DOHH2 (cell line): ENCODE measurements at regions not wholly inside any gene's neighbourhood (a gene's known extent, or its start where the extent isn't known, plus 50 kb on each side); places are given as distances from the start of the nearest gene placed in this dataset.

Experiments
- H3F3A ChIP-seq: fragments of 200-600 bp; sonication (generic), shearing (Covaris generic); 2 replicates; pipeline ENCODE4 v1.6.0; 2016; ENCODE audit warnings: antibody characterized with exemption, mild to moderate bottlenecking; ENCODE audit not compliant: control insufficient read depth, insufficient read depth
- H3K27ac ChIP-seq: fragments of 200-600 bp; sonication (generic); 2 replicates; pipeline ENCODE4 v1.5.1; 2014; ENCODE audit warnings: low read depth, mild to moderate bottlenecking, low read length, moderate library complexity
- H3K27me3 ChIP-seq: fragments of 200-600 bp; sonication (generic); 2 replicates; pipeline ENCODE4 v1.6.1; 2014; ENCODE audit warnings: mild to moderate bottlenecking, low read length, mixed read lengths; ENCODE audit not compliant: control insufficient read depth
- H3K36me3 ChIP-seq: fragments of 200-600 bp; sonication (generic); 2 replicates; pipeline ENCODE4 v1.6.1; 2014; ENCODE audit warnings: mild to moderate bottlenecking, low read length, moderate library complexity, mixed read lengths; ENCODE audit not compliant: control insufficient read depth
- H3K4me1 ChIP-seq: fragments of 200-600 bp; sonication (generic); 2 replicates; pipeline ENCODE4 v1.6.1; 2014; ENCODE audit warnings: mild to moderate bottlenecking, low read length, mixed read lengths; ENCODE audit not compliant: control insufficient read depth
- H3K4me2 ChIP-seq: fragments of 200-600 bp; sonication (generic); 2 replicates; pipeline ENCODE4 v1.6.0; 2014; ENCODE audit warnings: mild to moderate bottlenecking, low read length, moderate library complexity
- H3K4me3 ChIP-seq: fragments of 200-600 bp; sonication (generic); 2 replicates; pipeline ENCODE4 v1.5.1; 2014; ENCODE audit warnings: mild to moderate bottlenecking, low read length, mixed read lengths
- H3K79me2 ChIP-seq: fragments of 200-600 bp; sonication (generic); 2 replicates; pipeline ENCODE4 v1.6.1; 2014; ENCODE audit warnings: mild to moderate bottlenecking, low read length, mixed read lengths; ENCODE audit not compliant: control insufficient read depth
- H3K9me2 ChIP-seq: fragments of 200-600 bp; sonication (generic); replicated peaks from 2 replicates; pipeline ENCODE4 v1.6.1; 2014; ENCODE audit warnings: mild to moderate bottlenecking, low read length, mixed read lengths; ENCODE audit not compliant: control insufficient read depth
- H3K9me3 ChIP-seq: fragments of 200-600 bp; sonication (generic); 2 replicates; pipeline ENCODE4 v1.6.1; 2014; ENCODE audit warnings: antibody characterized with exemption, low read length, mixed read lengths; ENCODE audit not compliant: control insufficient read depth, insufficient read depth
- H4K20me1 ChIP-seq: fragments of 200-600 bp; sonication (generic); 2 replicates; pipeline ENCODE4 v1.6.0; 2014; ENCODE audit warnings: low read depth, mild to moderate bottlenecking, antibody characterized with exemption, low read length, moderate library complexity; ENCODE audit not compliant: control insufficient read depth, insufficient read depth
- CTCF ChIP-seq: fragments of 200-600 bp; sonication (generic); IDR thresholded peaks from one replicate; pipeline ENCODE4 v1.5.1; 2014; ENCODE audit warnings: antibody characterized with exemption, mild to moderate bottlenecking, low read depth, low read length; ENCODE audit not compliant: poor library complexity, severe bottlenecking
- EZH2phosphoT487 ChIP-seq: fragments of 200-600 bp; sonication (generic); IDR thresholded peaks from 2 replicates; pipeline ENCODE4 v1.6.1; 2017; ENCODE audit warnings: borderline replicate concordance, mild to moderate bottlenecking, antibody characterized with exemption, low read length, moderate library complexity, mixed read lengths

- Histone ChIP-seq H3K79me2 (no peaks in the 10 kb centered on the region), H3K9me3 (no peaks in the 10 kb centered on the region), H3K36me3 (no peaks in the 10 kb centered on the region), H3F3A (no peaks in the 10 kb centered on the region), H3K4me3 (no peak overlapping the region), H3K9me2 (no peaks in the 10 kb centered on the region), H3K4me1 (no peaks in the 10 kb centered on the region), H3K4me2 (no peak overlapping the region), H3K27ac (no peak overlapping the region), H4K20me1 (no peaks in the 10 kb centered on the region), H3K27me3 (no peaks in the 10 kb centered on the region)
- no peak for TF ChIP-seq EZH2phosphoT487
Observed at GRCh38 chr12:126792411-126792810, 1474.6 kb upstream of the TMEM132C start.

GRCh38 chr12:126797525-126797924, 1469.4 kb upstream of the TMEM132C start:
- H3K4me1 ChIP-seq = no peaks in the 10 kb centered on the region
- no peaks in the 10 kb centered on the region for H4K20me1 ChIP-seq
- H3K79me2 ChIP-seq = no peaks in the 10 kb centered on the region
- no peaks in the 10 kb centered on the region for H3K36me3 ChIP-seq
- H3K9me2 ChIP-seq = no peaks in the 10 kb centered on the region
- TF ChIP-seq CTCF = no peak
- no peak for TF ChIP-seq EZH2phosphoT487
- H3K4me3 ChIP-seq = no peak overlapping the region
- no peak overlapping the region for H3K4me2 ChIP-seq
- H3K27me3 ChIP-seq = no peaks in the 10 kb centered on the region
- no peak overlapping the region for H3K27ac ChIP-seq
- H3K9me3 ChIP-seq = no peaks in the 10 kb centered on the region
- no peaks in the 10 kb centered on the region for H3F3A ChIP-seq

GRCh38 chr12:126798449-126798848, 1468.5 kb upstream of the TMEM132C start:
- Histone ChIP-seq H4K20me1 (no peaks in the 10 kb centered on the region), H3K4me2 (no peak overlapping the region), H3K9me3 (no peaks in the 10 kb centered on the region), H3K79me2 (no peaks in the 10 kb centered on the region), H3K9me2 (no peaks in the 10 kb centered on the region), H3F3A (no peaks in the 10 kb centered on the region), H3K4me3 (no peak overlapping the region), H3K27ac (no peak overlapping the region), H3K4me1 (no peaks in the 10 kb centered on the region), H3K36me3 (no peaks in the 10 kb centered on the region), H3K27me3 (no peaks in the 10 kb centered on the region)
- no peak for TF ChIP-seq CTCF
- TF ChIP-seq EZH2phosphoT487 = no peak

- H3K27ac ChIP-seq = no peak overlapping the region
- TF ChIP-seq EZH2phosphoT487 = no peak
- no peak for TF ChIP-seq CTCF
- no peaks in the 10 kb centered on the region for H3K9me3 ChIP-seq
- H3K4me1 ChIP-seq = no peaks in the 10 kb centered on the region
- H3K9me2 ChIP-seq = no peaks in the 10 kb centered on the region
- no peak overlapping the region for H3K4me2 ChIP-seq
- H3K36me3 ChIP-seq = no peaks in the 10 kb centered on the region
- H3K4me3 ChIP-seq = no peak overlapping the region
- H3F3A ChIP-seq = no peaks in the 10 kb centered on the region
- H3K79me2 ChIP-seq = no peaks in the 10 kb centered on the region
- no peaks in the 10 kb centered on the region for H3K27me3 ChIP-seq
- H4K20me1 ChIP-seq = no peaks in the 10 kb centered on the region
Observed at GRCh38 chr12:126807312-126807865, 1459.6 kb upstream of the TMEM132C start.
